ENCODE measurements at regions not wholly inside any gene's neighbourhood (a gene's known extent, or its start where the extent isn't known, plus 50 kb on each side); places are given as distances from the start of the nearest gene placed in this dataset.

GRCh38 chr9:108789742-108790141, 66.0 kb downstream of the ACTL7B start:
- TF ChIP-seq CTCF (conservative IDR thresholded peaks at IDR 0.05; ENCODE audit: low read length) (no peak), EZH2phosphoT487 (IDR thresholded peaks at IDR 0.05; ENCODE audit: borderline replicate concordance) (no peak)

Measured in Loucy (cell line).